HG02588 (cell line): ENCODE measurements at regions not wholly inside any gene's neighbourhood (a gene's known extent, or its start where the extent isn't known, plus 50 kb on each side); places are given as distances from the start of the nearest gene placed in this dataset.
A peak's percentile ranks its signal among the peaks of the same experiment; 100 is the strongest.
"Not testable (repeated sequence)": the region's sequence is repeated elsewhere in the genome, so short reads cannot be mapped to it uniquely, and the experiment has no call there.

ENCODE experiments used
- ATAC-seq: cut with Tn5 transposase; IDR thresholded peaks from one replicate; pipeline ENCODE4 v1.9.1; 2021; ENCODE audit warnings: mild to moderate bottlenecking, moderate library complexity; ENCODE audit not compliant: unreplicated experiment

- not testable (repeated sequence) for ATAC-seq
Observed at GRCh38 chr21:6130734-6131133, 4390.6 kb upstream of the TPTE start.

GRCh38 chr21:6133373-6133772 lies 4388.0 kb upstream of the TPTE start:
- ATAC-seq: not testable (repeated sequence)

GRCh38 chr21:6133852-6134630 lies 4387.3 kb upstream of the TPTE start:
- not testable (repeated sequence) for ATAC-seq

- ATAC-seq: not testable (repeated sequence)
Observed at GRCh38 chr21:6136732-6137131, 4384.7 kb upstream of the TPTE start.

GRCh38 chr21:6138244-6139136 lies 4382.9 kb upstream of the TPTE start:
- not testable (repeated sequence) for ATAC-seq

GRCh38 chr21:6139331-6139730 lies 4382.1 kb upstream of the TPTE start:
- not testable (repeated sequence) for ATAC-seq

GRCh38 chr21:6139862-6140261 lies 4381.5 kb upstream of the TPTE start:
- ATAC-seq: not testable (repeated sequence)

GRCh38 chr21:6140467-6141137 lies 4380.8 kb upstream of the TPTE start:
- not testable (repeated sequence) for ATAC-seq

- ATAC-seq: not testable (repeated sequence)
Observed at GRCh38 chr21:6141138-6141474, 4380.3 kb upstream of the TPTE start.

GRCh38 chr21:6153154-6153553 lies 4368.2 kb upstream of the TPTE start:
- not testable (repeated sequence) for ATAC-seq

GRCh38 chr21:6154524-6155320 lies 4366.7 kb upstream of the TPTE start:
- ATAC-seq: not testable (repeated sequence)

- ATAC-seq: peak; percentile 38
Observed at GRCh38 chr21:6156712-6157389, 4364.5 kb upstream of the TPTE start.

GRCh38 chr21:6157515-6157914 lies 4363.9 kb upstream of the TPTE start:
- ATAC-seq: not testable (repeated sequence)

GRCh38 chr21:6158171-6158570 lies 4363.2 kb upstream of the TPTE start:
- not testable (repeated sequence) for ATAC-seq
